GM13977 (cell line): ENCODE measurements at regions not wholly inside any gene's neighbourhood (a gene's known extent, or its start where the extent isn't known, plus 50 kb on each side); places are given as distances from the start of the nearest gene placed in this dataset.

Source experiments
- DNase-seq: peaks from one replicate; pipeline ENCODE4 v3.0.0; 2012; ENCODE audit warnings: low spot score
- CTCF ChIP-seq: IDR thresholded peaks from 2 replicates; pipeline ENCODE4 v1.5.1; 2012; ENCODE audit warnings: mild to moderate bottlenecking, control low read depth; ENCODE audit not compliant: insufficient read depth; ENCODE audit errors: extremely low read depth, missing control alignments
- in situ Hi-C: fragments of 300-500 bp; cut with MboI; formaldehyde crosslinking; loops from one replicate; pipeline ENCODE4 v1.12.0; 2022; ENCODE audit warnings: low sequenced_read_pairs, low pct_unique_long_range_greater_than_20kb, mixed read lengths, inconsistent platforms; ENCODE audit not compliant: unreplicated experiment

- no peak for DNase-seq
- no peak for TF ChIP-seq CTCF
- in situ Hi-C loops: no loop called here
Observed at GRCh38 chr4:82063017-82063416, 310.8 kb downstream of the HNRNPD start.

- in situ Hi-C loops: no loop called here
- no peak for DNase-seq
- TF ChIP-seq CTCF: no peak
Observed at GRCh38 chr4:82057990-82058544, 315.7 kb downstream of the HNRNPD start.

- no peak for TF ChIP-seq CTCF
- in situ Hi-C loops: no loop called here
- DNase-seq: no peak
Observed at GRCh38 chr4:82055156-82055555, 318.6 kb downstream of the HNRNPD start.

GRCh38 chr4:82053396-82053795 lies 320.4 kb downstream of the HNRNPD start:
- no peak for TF ChIP-seq CTCF
- no peak for DNase-seq
- in situ Hi-C loops: no loop called here

- DNase-seq: no peak
- in situ Hi-C loops: no loop called here
- TF ChIP-seq CTCF: no peak
Observed at GRCh38 chr4:82050796-82051195, 323.0 kb downstream of the HNRNPD start.

- in situ Hi-C loops: no loop called here
- no peak for TF ChIP-seq CTCF
- no peak for DNase-seq
Observed at GRCh38 chr4:82049294-82049693, 324.5 kb downstream of the HNRNPD start.

- in situ Hi-C loops: no loop called here
- TF ChIP-seq CTCF: no peak
Observed at GRCh38 chr4:82047731-82048130, 326.1 kb downstream of the HNRNPD start.

More at GRCh38 chr4:82047731-82048130, 326.1 kb downstream of the HNRNPD start:
- DNase-seq: no peak
